Hepatocyte (in vitro differentiated cells): ENCODE measurements at regions not wholly inside any gene's neighbourhood (a gene's known extent, or its start where the extent isn't known, plus 50 kb on each side); places are given as distances from the start of the nearest gene placed in this dataset.

Experiments
- CTCF ChIP-seq: fragments of 200-600 bp; sonication (generic); IDR thresholded peaks from 2 replicates; pipeline ENCODE4 v1.5.1; 2016; ENCODE audit warnings: antibody characterized with exemption, mild to moderate bottlenecking; ENCODE audit not compliant: poor library complexity
- EZH2 ChIP-seq: fragments of 200-600 bp; sonication (generic); IDR thresholded peaks from 2 replicates; pipeline ENCODE4 v1.6.1; 2016; ENCODE audit warnings: antibody characterized with exemption, mild to moderate bottlenecking, borderline replicate concordance
- EZH2phosphoT487 ChIP-seq: fragments of 200-600 bp; sonication (generic); IDR thresholded peaks from one replicate; pipeline ENCODE4 v1.6.1; 2018; ENCODE audit warnings: antibody characterized with exemption, mild to moderate bottlenecking, low read depth, moderate library complexity; ENCODE audit not compliant: unreplicated experiment, severe bottlenecking

DNA sequence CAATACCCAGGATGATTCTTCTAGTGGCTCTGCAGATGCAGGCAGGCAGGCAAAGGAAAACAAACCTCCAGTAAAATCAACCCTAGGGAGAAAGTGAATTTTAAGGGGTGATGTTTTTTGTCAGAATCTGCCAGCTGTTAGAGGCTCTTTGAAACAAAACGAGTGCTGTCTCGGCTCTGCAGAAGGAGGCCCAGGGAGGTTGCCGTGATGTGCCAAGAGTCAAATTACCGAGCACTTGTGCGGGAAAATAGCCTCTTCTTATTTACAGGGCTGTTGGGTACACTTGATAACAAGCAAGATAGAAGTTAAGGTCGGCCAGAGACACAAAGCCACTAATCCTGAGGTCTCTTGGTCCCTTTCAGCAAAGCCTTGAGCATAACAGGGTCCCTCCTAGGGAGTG, 68.9 kb upstream of the EEF2KMT start:
- TF ChIP-seq CTCF: no peak
- TF ChIP-seq EZH2: no peak
- no peak for TF ChIP-seq EZH2phosphoT487
